B cell (primary cell): ENCODE measurements at regions not wholly inside any gene's neighbourhood (a gene's known extent, or its start where the extent isn't known, plus 50 kb on each side); places are given as distances from the start of the nearest gene placed in this dataset.

Experiments used
- ATAC-seq: fragments of 200-7000 bp; cut with Tn5 transposase; one replicate; pipeline ENCODE4 v1.10.0; 2021; ENCODE audit warnings: low read depth, mild to moderate bottlenecking, moderate number of reproducible peaks, moderate library complexity
- CTCF ChIA-PET: fragments of 350-600 bp; sonication (Branson Sonifier 250); formaldehyde crosslinking; loops from one replicate; lab custom pipeline; 2021; ENCODE audit warnings: antibody characterized with exemption, inconsistent platforms; lab: Charles Lee
- POLR2A ChIA-PET: fragments of 350-600 bp; sonication (Branson Sonifier 250); formaldehyde crosslinking; loops from one replicate; lab custom pipeline; 2021; ENCODE audit warnings: antibody characterized with exemption; lab: Charles Lee
- DNase-seq: peaks from one replicate; pipeline ENCODE4 v3.0.0; 2013
- H2AFZ ChIP-seq: 2 replicates; pipeline ENCODE4 v1.6.1; 2012; ENCODE audit warnings: mild to moderate bottlenecking, low read depth, low read length; ENCODE audit not compliant: insufficient read depth, poor library complexity, severe bottlenecking
- H3K27ac ChIP-seq, 2 donors: 1 replicate in 1 of 2; 2 replicates in 1 of 2; pipeline ENCODE4 v1.5.1; 2012 to 2013; ENCODE audit warnings: low read length in 2 of 2, mild to moderate bottlenecking in 2 of 2, moderate library complexity in 1 of 2
- H3K27me3 ChIP-seq, 4 experiments: fragments of 200-600 bp in 1 of 4; sonication (generic) in 1 of 4; replicated peaks in 1 of 4; 1 replicate in 2 of 4; 2 replicates in 2 of 4; pipeline versions ENCODE4 v1.6.1 to v1.7.0; 2013 to 2016; ENCODE audit warnings: low read length in 3 of 4, mild to moderate bottlenecking in 2 of 4, mixed read lengths in 1 of 4, moderate library complexity in 1 of 4; ENCODE audit not compliant: insufficient read depth in 4 of 4, control insufficient read depth in 3 of 4; ENCODE audit errors: control extremely low read depth in 1 of 4
- H3K36me3 ChIP-seq, 2 experiments: replicated peaks in 1 of 2; 1 replicate in 1 of 2; 2 replicates in 1 of 2; pipeline versions ENCODE4 v1.6.1 to v1.7.1; 2013; ENCODE audit warnings: low read length in 1 of 2; ENCODE audit not compliant: insufficient read depth in 2 of 2, control insufficient read depth in 1 of 2; ENCODE audit errors: control extremely low read depth in 1 of 2, extremely low read depth in 1 of 2
- H3K4me1 ChIP-seq, 2 donors: fragments of 200-600 bp in 1 of 2; sonication (generic) in 1 of 2; 1 replicate in 1 of 2; 2 replicates in 1 of 2; pipeline versions ENCODE4 v1.5.1 to v1.6.1; 2013 to 2017; ENCODE audit warnings: low read length in 2 of 2; ENCODE audit not compliant: control insufficient read depth in 2 of 2, insufficient read depth in 2 of 2
- H3K4me2 ChIP-seq: replicated peaks from 2 replicates; pipeline ENCODE3; 2012; ENCODE audit warnings: mild to moderate bottlenecking, low read depth, low read length; ENCODE audit not compliant: poor library complexity, severe bottlenecking
- H3K4me3 ChIP-seq, 5 experiments: fragments of 200-600 bp in 1 of 5; sonication (generic) in 1 of 5; 1 replicate in 3 of 5; 2 replicates in 2 of 5; pipeline versions ENCODE4 v1.5.1 to v1.7.0; 2011 to 2016; ENCODE audit warnings: low read length in 4 of 5, mild to moderate bottlenecking in 4 of 5, low read depth in 2 of 5, control low read depth in 1 of 5, moderate library complexity in 1 of 5; ENCODE audit not compliant: insufficient read depth in 1 of 5; ENCODE audit errors: control extremely low read depth in 1 of 5, extremely low read depth in 1 of 5
- H3K79me2 ChIP-seq: fragments of 200-600 bp; sonication (generic); one replicate; pipeline ENCODE4 v1.6.0; 2016; ENCODE audit warnings: low read length; ENCODE audit not compliant: control insufficient read depth, insufficient read depth
- H3K9ac ChIP-seq: fragments of 200-600 bp; sonication (generic); 2 replicates; pipeline ENCODE4 v1.6.1; 2017; ENCODE audit warnings: mild to moderate bottlenecking, low read length, moderate library complexity
- H3K9me3 ChIP-seq, 3 donors: one replicate each; pipeline versions ENCODE4 v1.6.1 to v1.7.1; 2013; ENCODE audit warnings: low read length in 2 of 3; ENCODE audit not compliant: control insufficient read depth in 2 of 3, insufficient read depth in 1 of 3; ENCODE audit errors: control extremely low read depth in 1 of 3
- H4K20me1 ChIP-seq: 2 replicates; pipeline ENCODE4 v1.6.0; 2012; ENCODE audit warnings: mild to moderate bottlenecking, low read length; ENCODE audit not compliant: insufficient read depth, control insufficient read depth, poor library complexity, severe bottlenecking
- H3K27ac Mint-ChIP-seq: one replicate; pipeline ENCODE4 v1.8.0; 2021; ENCODE audit warnings: mixed read lengths
- H3K27me3 Mint-ChIP-seq: one replicate; pipeline ENCODE4 v1.8.0; 2021; ENCODE audit warnings: mixed read lengths
- H3K4me1 Mint-ChIP-seq: one replicate; pipeline ENCODE4 v1.8.0; 2021; ENCODE audit warnings: mixed read lengths
- H3K4me3 Mint-ChIP-seq: one replicate; pipeline ENCODE4 v1.8.0; 2021; ENCODE audit warnings: mixed read lengths
- H3K9me3 Mint-ChIP-seq: one replicate; pipeline ENCODE4 v1.8.0; 2022; ENCODE audit warnings: mixed read lengths; ENCODE audit not compliant: insufficient read depth
- CTCF ChIP-seq: fragments of 200-600 bp; IDR thresholded peaks from one replicate; pipeline ENCODE4 v1.8.0; 2022; ENCODE audit warnings: antibody characterized with exemption, mild to moderate bottlenecking
- EZH2 ChIP-seq: IDR thresholded peaks from 2 replicates; pipeline ENCODE4 v1.6.1; 2012; ENCODE audit warnings: borderline replicate concordance, low read depth, mild to moderate bottlenecking, moderate library complexity, low read length; ENCODE audit not compliant: insufficient read depth, poor library complexity, severe bottlenecking
- WGBS: methylation state at CpG from one replicate; pipeline ENCODE4 v1.1.5; 2013; ENCODE audit warnings: missing lambda C conversion rate; ENCODE audit not compliant: insufficient coverage; 5-methylcytosine and 5-hydroxymethylcytosine counted together
- intact Hi-C: fragments of 100-400 bp; cut with micrococcal nuclease; formaldehyde crosslinking; loops from one replicate; pipeline ENCODE4 v1.10.0; 2022

- Mint-ChIP-seq H3K9me3 (no peaks in the 10 kb centered on the region), H3K27ac (no peak overlapping the region), H3K4me3 (no peak overlapping the region), H3K27me3 (no peaks in the 10 kb centered on the region), H3K4me1 (no peaks in the 10 kb centered on the region)
- Histone ChIP-seq H3K79me2 (no peaks in the 10 kb centered on the region), H4K20me1 (no peaks in the 10 kb centered on the region), H3K4me1 (no peaks in the 10 kb centered on the region), H3K27ac (no peak overlapping the region), H2AFZ (no peak overlapping the region), H3K4me3 (no peak overlapping the region), H3K4me2 (no peak overlapping the region), H3K27me3 (no peaks in the 10 kb centered on the region), H3K9me3 (no peaks in the 10 kb centered on the region), H3K9ac (no peak overlapping the region), H3K36me3 (no peaks in the 10 kb centered on the region)
- TF ChIP-seq CTCF = no peak
- no peak for TF ChIP-seq EZH2
- no peak for DNase-seq
- ChIA-PET POLR2A (no interaction called here), CTCF (no interaction called here)
- WGBS = no CpG with 5 or more reads among the region's 1 CpG
- ATAC-seq = no peak
- intact Hi-C loops = no loop called here
Observed at GRCh38 chrX:125694171-125694570, 374.5 kb downstream of the TEX13C start.

- H3K4me1 Mint-ChIP-seq = no peaks in the 10 kb centered on the region
- CTCF ChIA-PET = no interaction called here
- WGBS = no CpG with 5 or more reads among the region's 2 CpGs
Observed at GRCh38 chrX:125709074-125709473, 389.4 kb downstream of the TEX13C start.

More at GRCh38 chrX:125709074-125709473, 389.4 kb downstream of the TEX13C start:
- no peak overlapping the region for H2AFZ ChIP-seq
- H3K27ac ChIP-seq = no peak overlapping the region
- ATAC-seq = no peak
- H4K20me1 ChIP-seq = no peaks in the 10 kb centered on the region
- no peaks in the 10 kb centered on the region for H3K79me2 ChIP-seq
- H3K4me1 ChIP-seq = no peaks in the 10 kb centered on the region
- no peak overlapping the region for H3K9ac ChIP-seq
- POLR2A ChIA-PET = no interaction called here
- Mint-ChIP-seq H3K4me3 (no peak overlapping the region), H3K9me3 (no peaks in the 10 kb centered on the region), H3K27me3 (no peaks in the 10 kb centered on the region), H3K27ac (no peak overlapping the region)
- no peak for DNase-seq
- intact Hi-C loops = no loop called here
- H3K27me3 ChIP-seq = no peaks in the 10 kb centered on the region
- no peak overlapping the region for H3K4me3 ChIP-seq
- no peak overlapping the region for H3K4me2 ChIP-seq
- H3K9me3 ChIP-seq = peaks cover 0 to 10% (median 0%) of the 10 kb centered on the region in 3 donors
- no peaks in the 10 kb centered on the region for H3K36me3 ChIP-seq
- no peak for TF ChIP-seq CTCF
- no peak for TF ChIP-seq EZH2
